ENCODE measurements at regions not wholly inside any gene's neighbourhood (a gene's known extent, or its start where the extent isn't known, plus 50 kb on each side); places are given as distances from the start of the nearest gene placed in this dataset.

DNA sequence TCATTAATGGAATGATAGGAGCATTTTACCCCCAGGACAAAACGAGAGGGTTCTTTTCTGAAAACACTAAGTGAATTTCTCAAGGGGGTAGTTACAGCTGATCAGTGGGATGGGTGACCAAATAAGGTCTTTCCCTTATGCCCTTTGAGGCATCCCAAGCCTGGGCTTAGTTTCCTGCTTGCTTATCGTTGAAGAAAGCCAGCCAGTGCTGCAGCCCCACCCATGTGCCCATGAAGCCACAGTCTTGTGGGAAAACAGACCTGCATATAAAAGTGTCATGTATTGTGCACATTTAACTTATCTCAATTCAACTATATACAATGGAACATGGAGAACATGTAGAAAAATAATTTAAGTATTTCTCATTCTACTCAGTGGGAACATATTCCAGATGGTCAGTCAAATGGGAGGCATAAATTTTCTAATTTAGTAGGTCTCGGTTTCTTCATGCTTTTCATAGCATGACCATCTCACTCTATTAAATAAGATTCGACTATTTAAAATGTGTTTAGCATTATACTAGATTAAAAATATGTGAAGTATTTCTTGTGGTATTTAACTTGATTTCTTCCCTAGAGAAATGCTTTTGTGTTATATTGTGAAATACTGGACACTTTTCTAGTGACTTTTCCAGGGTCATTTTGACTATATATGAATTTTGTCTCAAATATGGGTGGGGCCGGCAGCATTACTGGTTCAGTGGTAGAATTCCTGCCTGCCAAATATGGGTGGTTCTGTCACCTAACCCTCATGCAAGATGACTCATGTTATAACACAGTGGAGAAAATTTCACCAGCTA lies 189.7 kb upstream of the SGCD start:
- DNase-seq (ENCODE audit: low read depth), result no peak

DNA sequence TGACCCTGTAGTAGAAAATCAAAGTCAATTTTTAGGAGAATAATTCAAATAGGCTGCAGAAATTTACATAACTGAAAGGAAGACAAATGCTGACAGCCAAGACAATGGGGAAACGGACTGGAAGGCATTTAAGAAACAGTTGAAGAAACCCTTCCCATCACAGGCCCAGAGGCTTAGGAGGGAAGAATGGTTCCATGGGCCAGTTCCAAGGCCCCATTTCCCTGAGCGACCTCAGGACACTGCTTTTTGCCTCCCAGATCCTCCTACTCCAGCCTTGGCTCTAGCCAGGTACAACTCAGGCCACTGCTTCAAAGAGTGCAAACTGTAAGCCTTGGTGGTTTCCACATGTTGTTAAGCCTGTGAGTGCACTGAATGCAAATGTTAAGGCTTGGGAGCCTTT lies 184.1 kb upstream of the SGCD start:
- no peak for DNase-seq (ENCODE audit: low read depth)

DNA sequence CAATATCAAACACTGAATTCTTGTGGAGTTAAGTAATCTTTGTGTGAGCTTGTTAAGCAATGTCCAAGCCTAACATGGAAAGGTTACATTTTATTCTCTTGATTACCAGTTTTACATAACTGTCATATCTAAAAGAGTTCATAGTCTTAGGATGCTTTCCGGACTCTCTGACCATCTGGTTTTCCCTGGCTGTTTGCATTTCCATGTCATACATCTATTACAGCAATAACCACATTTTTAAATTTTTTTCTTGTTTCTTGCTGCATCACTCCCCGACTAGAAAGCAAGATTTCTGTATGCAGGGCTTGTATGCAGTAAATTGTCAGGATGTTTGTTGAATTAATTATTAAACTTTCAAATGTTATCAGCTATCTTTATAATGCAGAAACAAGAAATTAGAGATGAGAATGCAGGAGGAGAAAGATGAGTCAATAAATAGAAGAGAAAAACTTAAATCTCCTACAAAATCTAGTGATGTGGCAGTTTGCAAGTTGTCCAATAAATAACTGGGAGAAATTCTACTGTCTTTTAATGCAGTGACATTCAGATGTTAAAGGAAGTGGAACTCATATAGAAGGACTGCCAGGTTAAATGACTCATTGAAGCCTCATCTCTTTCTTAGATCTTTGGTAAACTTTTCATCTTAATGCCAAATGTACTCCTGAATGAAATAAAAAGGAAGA lies 179.6 kb upstream of the SGCD start:
- no peak for DNase-seq (ENCODE audit: low read depth)

DNA sequence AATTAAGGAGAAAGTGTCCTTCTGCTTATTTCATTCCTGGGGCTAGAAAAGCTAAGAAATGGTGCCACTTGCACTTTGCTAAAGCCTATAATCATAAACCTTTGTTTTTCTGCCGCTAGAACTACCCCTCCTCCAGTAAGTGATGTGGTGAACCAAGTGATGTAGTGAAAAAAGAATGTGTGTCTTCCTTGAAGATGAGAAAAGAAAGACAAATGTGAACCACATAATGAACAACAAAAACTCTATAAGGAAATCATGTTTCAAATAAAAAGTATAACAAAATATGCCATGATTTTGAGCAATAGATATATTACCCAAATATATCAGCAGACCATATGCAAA lies 179.0 kb upstream of the SGCD start:
- DNase-seq (ENCODE audit: low read depth), result no peak

DNA sequence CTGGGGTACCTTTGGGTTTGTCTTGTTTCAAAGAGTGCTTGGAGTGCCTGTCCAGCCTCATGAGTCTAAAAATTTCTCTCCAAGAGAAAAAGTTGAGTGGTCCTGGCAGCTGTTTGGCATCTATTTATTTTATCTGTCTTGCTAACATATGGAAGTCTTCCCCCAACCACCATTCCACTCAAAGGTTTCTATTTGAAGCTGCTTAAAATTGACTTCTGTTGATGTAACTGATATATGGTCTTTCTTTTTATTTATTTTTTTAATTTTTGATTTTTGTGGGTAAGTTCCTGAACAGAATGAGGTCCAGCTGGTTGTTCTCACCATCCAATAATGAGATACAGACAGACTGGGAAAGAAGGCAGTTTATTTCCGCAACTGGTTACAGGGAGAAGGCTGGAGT lies 178.7 kb upstream of the SGCD start:
- no peak for DNase-seq (ENCODE audit: low read depth)

DNA sequence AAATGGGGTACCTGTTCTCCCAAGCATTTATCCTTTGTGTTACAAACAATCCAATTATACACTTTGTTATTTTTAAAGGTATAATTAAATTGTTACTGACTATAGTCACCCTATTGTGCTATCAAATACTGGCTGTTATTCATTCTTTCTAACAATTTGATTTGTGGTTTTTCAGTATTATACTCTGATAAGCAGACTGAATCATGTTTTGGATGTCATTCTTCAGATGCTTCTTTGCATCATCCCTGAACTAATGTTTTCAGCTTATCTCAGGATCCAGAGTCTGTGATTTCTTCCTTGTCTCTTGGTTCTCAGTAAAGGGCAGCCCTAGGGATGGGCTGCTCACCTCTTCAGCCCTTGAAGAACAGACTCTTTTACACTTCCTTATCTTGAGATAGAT lies 177.8 kb upstream of the SGCD start:
- no peak for DNase-seq (ENCODE audit: low read depth)

DNA sequence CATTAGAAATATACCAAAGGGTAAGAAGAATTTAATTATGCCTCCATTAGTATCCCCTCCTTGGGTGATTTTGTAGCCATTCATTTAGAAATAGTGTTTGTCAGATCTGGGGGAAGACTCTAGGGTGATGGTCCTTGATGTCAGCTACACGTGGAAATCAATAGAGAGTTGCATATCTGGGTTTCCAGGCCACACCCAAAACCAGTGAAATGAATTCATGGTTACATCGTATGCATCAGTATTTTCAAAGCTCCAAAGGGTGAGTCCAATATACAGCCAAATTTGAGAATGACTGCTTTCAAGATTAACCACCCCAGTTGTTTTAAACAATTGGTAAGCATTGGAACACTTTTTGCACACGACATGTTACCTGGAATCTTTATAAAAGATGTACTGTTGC lies 173.4 kb upstream of the SGCD start:
- no peak for DNase-seq (ENCODE audit: low read depth)

DNA sequence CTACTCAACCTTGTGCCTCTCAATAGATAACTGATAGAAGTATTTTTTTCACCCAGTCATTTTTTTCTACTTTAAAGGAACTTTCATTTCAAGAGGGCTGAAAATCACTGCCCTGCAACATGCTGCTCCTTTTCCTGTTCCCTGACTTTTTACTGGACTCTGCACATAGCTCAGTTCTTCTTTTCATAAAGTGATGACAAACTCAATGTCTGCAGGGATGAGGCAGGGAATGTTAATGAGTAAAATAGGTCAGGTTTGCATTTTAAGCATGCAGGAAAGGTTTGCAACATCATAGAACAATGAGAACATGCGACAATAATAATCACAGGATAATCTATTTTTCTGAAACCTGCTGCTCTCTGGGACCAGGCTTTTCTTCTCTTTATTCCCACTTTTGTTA lies 172.2 kb upstream of the SGCD start:
- DNase-seq (ENCODE audit: low read depth), result no peak

DNA sequence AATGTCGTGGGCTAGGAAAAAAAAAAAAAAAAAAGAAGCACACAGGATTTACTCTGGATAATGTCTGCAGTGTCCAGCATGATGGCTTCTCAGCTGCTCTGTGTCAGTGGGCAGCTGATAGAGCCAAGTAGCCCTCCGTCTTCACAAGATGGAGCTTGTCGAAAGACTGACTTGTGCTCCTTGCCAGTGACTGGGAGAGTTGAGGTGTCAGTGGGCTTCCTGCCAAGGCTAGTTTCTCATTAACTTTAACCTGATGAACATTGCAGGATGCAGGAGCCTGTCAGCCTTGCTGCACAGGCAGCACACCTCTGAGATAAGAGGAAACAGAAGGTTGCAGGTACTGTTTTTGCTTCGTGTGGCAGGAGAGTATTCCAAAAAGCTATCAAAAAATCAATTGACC lies 171.4 kb upstream of the SGCD start:
- DNase-seq (ENCODE audit: low read depth), result no peak

DNA sequence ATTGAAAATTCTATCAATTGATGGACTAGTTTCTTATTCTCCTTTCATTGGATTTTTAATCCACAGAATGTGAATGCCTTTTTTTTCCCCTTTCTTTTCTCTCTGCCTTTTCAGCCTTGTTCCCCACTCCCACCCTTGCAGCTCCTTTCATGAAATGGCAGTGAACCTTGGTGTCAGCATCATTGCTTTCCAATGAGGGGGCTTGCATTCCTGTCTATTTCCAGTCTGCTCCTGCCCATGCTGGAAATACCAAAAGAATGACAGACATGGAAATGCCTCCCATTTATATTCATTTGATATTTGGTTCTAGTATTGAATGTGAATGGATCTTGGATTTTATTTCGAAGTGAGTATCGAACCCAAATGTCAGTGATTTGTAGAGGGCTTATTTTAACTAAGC lies 162.7 kb upstream of the SGCD start:
- DNase-seq (ENCODE audit: low read depth), result no peak

DNA sequence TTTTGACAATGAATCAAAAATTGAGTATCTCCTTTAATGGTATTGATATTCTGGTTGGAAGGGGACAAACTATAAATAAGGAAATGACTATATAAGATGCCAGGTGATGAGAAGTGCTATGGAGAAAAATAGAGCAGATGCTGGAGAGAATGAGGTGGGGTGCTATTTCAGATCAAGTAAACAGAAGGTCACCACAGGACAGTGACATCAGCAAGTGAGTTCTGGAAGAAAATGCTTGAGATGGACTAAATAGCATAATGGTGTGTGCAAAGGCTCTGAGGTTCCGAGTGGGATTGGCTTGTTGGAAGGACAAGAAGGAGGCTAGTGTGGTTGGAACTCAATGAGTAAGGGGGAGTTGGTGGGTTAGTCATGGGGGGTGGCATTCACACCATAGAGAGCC lies 157.5 kb upstream of the SGCD start:
- no peak for DNase-seq (ENCODE audit: low read depth)

DNA sequence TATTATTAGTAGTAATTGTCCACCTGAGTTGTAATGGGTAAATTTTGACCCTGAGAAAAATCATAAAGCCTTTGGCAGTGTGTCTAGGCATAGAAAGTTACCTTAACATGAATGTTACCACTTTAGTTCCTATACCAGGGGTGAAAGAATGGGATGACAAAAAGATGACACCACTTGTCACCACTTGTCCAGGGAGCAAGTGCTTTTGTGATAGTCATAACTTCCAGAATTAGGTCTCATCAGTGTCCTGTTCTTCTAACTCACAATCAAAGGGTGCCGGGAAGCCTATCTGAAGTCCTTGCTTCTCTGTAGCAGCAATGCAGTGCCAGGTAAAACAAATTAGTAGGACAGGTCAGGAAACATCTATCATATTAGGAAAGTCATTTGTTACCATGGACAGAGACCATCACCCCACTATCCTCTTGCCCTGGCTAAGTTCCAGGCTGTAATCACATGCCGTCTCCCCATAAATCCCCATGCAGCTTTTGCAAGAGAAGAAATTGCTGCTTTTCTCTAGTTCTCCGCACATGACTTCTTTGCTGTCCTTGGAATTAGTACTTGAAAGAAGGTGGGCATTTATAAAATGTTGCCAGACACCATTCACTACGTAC lies 156.5 kb upstream of the SGCD start:
- no peak for DNase-seq (ENCODE audit: low read depth)

DNA sequence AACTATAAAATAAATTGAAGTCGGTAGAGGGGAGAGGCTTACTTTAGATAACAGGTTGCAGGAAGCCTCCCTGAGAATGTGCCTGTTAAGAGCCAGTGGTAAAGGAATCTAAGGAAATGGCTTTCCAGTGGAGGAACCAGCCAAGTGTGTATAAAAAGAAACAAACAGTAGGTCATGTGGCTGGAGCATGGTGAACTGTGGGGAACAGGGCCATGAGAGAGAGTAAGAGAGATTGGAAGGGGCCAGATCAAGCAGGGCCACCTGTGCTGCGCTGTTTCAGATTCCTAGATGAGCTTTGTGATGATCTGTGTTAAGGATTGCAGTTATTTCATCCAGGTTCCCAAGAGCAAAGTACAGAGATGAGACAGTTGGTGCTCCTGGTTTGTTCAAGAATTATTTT lies 152.7 kb upstream of the SGCD start:
- DNase-seq (ENCODE audit: low read depth), result no peak

DNA sequence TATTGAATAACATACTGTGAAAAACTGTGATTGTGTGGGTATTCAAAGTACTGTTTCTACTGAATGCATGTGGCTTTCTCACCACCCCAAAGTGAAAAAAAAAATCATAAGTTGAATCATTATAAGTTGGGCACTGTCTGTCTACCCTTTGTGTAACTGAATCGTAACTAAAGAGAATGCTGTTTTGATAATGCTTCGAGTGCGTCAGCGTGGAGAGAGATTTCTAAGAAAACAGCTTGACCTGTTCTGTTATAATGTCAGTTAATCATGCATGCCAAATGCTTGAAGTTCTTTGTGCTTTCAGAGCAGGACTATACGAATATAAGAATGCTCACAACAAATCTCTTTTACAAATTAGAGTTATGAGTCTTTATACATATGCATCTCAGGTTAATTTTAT lies 148.8 kb upstream of the SGCD start:
- DNase-seq (ENCODE audit: low read depth), result no peak

DNA sequence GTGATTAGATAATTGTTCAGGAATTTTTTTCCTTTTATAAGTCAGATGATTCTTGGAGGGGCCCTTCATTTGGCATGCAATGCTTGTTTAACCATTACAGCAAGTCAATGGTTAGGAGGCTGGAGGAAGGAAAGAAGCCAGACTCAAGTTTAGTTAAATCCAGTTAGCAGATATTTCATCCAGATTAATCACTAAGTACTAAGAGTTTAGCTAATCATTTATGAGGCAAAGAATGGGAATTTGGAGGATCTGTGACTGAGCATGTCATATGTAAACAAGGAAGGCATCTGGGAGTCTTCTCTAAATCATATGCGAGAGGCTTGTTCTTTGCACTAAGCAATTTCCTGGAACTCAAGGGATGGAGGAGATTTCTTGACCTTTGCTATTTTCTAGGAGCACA lies 145.3 kb upstream of the SGCD start:
- no peak for DNase-seq (ENCODE audit: low read depth)

DNA sequence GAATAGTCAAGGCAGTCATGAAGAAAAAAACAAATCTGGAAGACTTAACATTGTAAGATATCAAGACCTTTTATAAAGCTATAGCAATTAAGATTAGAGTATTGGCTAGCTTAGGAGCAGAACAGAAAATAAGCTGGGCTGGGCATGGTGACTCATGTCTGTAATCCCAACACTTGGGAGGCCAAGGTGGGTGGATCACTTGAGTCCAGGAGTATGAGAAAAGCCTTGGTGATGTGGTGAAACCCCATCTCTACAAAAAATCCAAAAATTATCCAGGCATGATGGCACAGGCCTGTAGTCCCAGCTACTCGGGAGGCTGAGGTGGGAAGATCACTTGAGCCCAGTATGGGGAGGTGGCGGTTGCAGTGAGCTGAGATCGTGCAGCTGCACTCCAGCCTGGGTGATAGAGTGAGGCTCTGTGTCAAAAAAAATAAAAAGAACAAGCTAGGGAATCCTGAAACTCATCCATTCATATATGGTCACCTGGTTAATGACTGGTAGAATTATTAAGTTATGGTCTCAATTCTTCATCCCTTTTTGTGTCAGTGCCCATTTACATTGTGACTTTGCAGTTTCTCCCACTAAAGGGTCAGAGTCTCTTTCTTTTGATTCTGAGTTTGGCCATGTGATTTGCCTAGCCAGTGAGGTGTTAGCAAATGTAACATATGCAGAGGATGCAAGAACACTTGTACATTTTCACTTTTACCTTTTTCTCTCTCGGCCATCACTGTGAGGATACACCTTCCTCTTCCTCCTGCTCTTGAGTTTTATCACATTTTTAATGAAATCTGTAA lies 144.6 kb upstream of the SGCD start:
- DNase-seq (ENCODE audit: low read depth), result no peak

DNA sequence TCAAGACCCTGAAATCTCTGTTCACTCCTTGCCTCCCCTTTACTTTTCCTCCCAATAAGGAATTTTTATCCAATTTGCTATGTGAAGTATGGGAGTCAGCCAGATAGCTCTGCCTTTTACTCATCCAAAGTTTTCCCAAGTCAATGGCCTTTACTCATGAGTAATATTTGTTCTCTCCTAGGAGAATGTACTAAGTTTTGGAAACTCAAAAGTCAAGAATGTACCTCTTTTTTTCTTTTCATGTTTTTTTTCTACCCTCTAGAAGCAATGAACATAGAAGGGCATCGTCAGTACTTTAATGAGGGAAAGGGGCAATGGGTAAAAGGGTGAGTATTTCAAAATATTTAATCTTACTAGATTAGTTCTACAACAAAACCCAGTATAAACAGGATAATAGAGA lies 140.2 kb upstream of the SGCD start:
- DNase-seq (ENCODE audit: low read depth), result no peak

DNA sequence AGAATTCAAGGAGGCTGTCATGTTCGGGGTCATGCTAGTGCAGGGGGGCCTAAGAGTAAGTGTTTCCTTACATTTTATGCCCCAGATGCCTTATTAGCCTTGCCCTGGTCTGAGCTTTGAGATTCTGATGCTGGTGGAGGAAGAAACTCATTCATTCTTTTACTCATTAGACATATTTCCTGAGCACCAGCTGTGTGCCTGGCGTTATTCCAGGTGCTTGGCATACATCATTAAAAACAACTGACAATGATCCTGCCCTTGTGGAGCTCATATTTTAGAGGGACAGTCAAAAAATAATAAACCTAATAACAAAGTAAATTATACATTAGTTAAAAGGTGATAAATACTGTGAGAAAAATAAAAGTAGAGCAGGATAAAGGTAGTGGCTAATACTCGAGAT lies 138.9 kb upstream of the SGCD start:
- DNase-seq (ENCODE audit: low read depth), result no peak

DNA sequence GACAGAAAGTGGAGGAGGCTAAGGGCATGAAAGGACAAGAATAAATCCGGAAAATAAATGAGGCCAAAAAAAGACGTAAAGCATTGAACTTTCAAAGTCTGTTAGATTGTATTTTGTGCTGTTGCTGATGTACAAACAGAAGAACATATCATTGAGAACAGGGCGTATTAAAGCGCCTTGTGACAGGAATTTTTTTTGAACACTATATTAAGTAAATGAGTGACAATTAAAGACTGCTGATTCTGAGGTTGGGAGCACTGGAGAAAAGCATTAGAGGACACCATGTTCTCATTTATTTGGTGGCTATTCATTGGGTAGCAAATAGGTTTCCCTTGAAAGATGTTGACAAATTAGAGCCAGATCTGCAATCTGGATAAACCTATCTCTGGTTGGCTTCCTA lies 137.3 kb upstream of the SGCD start:
- DNase-seq (ENCODE audit: low read depth), result no peak

DNA sequence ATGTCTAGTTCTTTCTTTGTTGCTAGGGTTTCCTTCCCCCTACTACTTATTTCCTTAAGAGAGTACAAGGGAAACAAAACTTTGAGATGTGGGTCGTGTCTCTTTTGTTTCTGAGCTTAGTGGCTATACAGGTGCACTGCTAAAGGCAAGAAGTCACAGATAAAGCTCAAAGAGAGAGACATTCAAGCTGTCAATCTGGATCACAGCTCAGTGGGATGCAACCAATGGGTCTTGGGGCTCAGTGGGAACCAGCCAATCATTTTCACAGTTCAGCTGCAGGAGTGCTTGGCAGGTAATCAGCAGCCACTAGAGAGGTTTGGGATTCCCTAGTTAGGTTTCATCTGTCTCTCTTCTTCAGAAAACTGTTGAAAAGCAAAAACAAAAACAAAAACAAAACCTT lies 135.4 kb upstream of the SGCD start:
- no peak for DNase-seq (ENCODE audit: low read depth)

DNA sequence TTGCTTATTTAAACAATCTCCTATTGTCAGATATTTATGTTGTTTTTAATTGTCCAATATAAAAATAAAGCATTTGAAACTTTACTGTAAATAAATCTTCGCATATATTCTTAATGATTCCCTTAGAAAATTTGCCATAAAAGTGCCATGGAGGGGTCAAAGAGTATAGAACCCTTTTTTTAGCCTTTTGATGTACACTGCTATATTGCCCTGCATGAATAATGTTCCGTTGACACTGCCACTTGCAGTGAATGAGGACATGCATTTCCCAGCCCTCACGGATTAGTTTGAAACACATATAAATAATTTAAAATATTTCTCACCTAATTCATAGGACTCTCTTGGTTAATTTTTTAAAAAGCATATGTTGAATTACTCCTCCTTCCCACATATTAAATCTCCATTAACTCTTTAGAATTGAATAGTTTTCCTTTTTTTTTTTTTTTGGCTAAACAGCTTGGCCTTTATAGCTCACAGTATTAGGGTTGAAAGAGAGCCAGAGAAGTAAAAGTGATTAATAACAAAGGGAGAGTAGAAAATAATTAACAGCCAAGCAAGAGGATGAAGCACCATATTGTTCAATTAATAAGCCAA lies 129.8 kb upstream of the SGCD start:
- no peak for DNase-seq (ENCODE audit: low read depth)

DNA sequence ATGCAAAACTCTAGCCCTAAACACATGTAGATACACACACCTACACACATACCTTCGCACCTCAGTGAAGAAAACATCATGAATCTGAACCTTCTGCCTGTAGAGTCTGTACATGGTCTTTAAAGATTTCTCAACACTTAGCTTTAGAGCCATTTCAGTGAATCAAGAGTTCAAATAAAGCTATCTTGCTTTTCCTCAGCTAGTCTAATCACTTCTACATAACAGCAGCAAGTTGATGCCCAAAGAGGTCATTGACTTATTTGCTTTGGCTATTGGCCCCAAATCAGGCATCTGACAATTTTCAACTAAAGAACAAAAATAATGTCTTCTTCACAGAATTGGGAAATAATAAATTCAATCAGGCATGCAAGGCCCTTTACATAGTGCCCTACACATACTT lies 127.9 kb upstream of the SGCD start:
- no peak for DNase-seq (ENCODE audit: low read depth)
